AG04449 (cell line): ENCODE measurements at regions not wholly inside any gene's neighbourhood (a gene's known extent, or its start where the extent isn't known, plus 50 kb on each side); places are given as distances from the start of the nearest gene placed in this dataset.

Experiments used
- CTCF ChIA-PET: fragments of 350-600 bp; formaldehyde crosslinking; extraction: SDS; loops from one replicate; lab custom pipeline; 2021; ENCODE audit warnings: antibody characterized with exemption; lab: Yijun Ruan, JAX
- POLR2A ChIA-PET: fragments of 400-600, 350-600 bp; formaldehyde crosslinking; extraction: SDS; loops from one replicate; lab custom pipeline; 2020; ENCODE audit warnings: antibody characterized with exemption, inconsistent platforms; lab: Yijun Ruan, JAX
- DNase-seq: peaks from one replicate; pipeline ENCODE4 v3.0.0-alpha.2; 2010; ENCODE audit warnings: low read depth, low spot score
- H3K4me3 ChIP-seq: 2 replicates; pipeline ENCODE4 v1.5.1; 2011; ENCODE audit warnings: low read depth, mild to moderate bottlenecking, control low read depth, low read length
- TF ChIP-seq, protein P1 (sequence below): IDR thresholded peaks from one replicate; pipeline ENCODE4 v1.5.1; 2011; ENCODE audit warnings: mild to moderate bottlenecking, moderate library complexity, low read length, control low read depth, inconsistent platforms; ENCODE audit not compliant: insufficient read depth; ENCODE audit errors: missing control alignments

DNA sequence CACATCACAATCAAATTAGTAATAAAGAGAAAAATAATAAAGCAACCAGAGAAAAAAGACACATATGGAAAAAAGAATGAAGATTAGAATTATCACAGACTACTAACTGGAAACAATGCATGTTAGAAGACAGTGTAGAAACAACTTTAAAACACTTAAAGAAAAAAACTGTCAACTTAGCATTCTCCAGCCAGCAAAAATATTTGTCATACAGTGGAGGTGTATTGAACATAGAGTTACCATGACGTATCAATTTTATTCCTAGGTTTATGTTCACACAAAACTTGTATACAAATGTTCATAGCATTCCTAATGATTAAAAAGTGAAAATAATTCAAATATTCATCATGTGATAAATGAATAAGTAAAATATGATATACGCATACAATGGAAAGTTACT lies 61.5 kb upstream of the ADAM23 start:
- DNase-seq: no peak
- POLR2A ChIA-PET: no interaction called here
- CTCF ChIA-PET: interaction anchor here (1.9 kb wide), 1 partner anchor 10 kb away, joined by 4 read pairs; no protein-coding TSS in a partner anchor
- no peak overlapping the region for H3K4me3 ChIP-seq
- TF ChIP-seq, protein P1, sequence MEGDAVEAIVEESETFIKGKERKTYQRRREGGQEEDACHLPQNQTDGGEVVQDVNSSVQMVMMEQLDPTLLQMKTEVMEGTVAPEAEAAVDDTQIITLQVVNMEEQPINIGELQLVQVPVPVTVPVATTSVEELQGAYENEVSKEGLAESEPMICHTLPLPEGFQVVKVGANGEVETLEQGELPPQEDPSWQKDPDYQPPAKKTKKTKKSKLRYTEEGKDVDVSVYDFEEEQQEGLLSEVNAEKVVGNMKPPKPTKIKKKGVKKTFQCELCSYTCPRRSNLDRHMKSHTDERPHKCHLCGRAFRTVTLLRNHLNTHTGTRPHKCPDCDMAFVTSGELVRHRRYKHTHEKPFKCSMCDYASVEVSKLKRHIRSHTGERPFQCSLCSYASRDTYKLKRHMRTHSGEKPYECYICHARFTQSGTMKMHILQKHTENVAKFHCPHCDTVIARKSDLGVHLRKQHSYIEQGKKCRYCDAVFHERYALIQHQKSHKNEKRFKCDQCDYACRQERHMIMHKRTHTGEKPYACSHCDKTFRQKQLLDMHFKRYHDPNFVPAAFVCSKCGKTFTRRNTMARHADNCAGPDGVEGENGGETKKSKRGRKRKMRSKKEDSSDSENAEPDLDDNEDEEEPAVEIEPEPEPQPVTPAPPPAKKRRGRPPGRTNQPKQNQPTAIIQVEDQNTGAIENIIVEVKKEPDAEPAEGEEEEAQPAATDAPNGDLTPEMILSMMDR: no peak

DNA sequence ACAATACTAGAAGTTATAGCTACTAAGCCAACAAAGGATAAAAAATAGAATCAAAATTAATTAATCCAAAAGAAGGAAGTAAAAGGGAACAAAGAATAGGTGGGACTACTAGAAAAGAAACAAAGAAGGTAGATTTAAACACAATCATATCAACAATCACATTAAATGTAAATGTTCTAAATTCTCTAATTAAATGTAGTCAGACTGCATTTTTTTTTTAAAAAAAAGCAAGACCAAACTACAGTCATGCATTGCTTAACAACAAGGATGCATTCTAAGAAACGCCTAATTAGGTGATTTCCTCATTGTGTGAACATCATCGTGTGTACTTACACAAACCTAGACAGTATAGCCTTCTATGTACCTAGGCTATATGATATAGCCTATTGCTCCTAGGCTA lies 59.7 kb upstream of the ADAM23 start:
- DNase-seq: no peak
- TF ChIP-seq, protein P1: no peak
- CTCF ChIA-PET: interaction anchor here (1.9 kb wide), 1 partner anchor 8 kb away, joined by 4 read pairs; no protein-coding TSS in a partner anchor
- POLR2A ChIA-PET: no interaction called here
- H3K4me3 ChIP-seq: no peak overlapping the region

DNA sequence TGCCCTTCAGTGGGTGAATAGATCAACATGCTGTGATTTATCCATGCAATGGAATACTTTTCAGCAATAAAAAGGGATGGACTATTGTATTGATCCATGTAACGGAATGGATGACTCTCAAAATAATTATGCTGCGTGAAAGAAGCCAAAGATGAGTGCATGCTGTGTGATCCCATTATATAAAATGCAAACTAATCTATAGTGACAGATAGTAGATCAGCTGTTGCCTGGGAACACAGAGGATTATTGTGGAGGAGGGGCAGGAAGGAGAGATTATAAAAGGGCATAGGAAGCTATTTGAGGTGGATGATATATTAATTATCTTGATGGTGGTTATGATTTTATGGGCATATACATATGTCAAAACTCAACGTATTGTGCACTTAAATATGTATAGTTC lies 55.5 kb upstream of the ADAM23 start:
- TF ChIP-seq, protein P1: no peak
- no peak for DNase-seq
- H3K4me3 ChIP-seq: no peak overlapping the region
- CTCF ChIA-PET: no interaction called here
- POLR2A ChIA-PET: no interaction called here

DNA sequence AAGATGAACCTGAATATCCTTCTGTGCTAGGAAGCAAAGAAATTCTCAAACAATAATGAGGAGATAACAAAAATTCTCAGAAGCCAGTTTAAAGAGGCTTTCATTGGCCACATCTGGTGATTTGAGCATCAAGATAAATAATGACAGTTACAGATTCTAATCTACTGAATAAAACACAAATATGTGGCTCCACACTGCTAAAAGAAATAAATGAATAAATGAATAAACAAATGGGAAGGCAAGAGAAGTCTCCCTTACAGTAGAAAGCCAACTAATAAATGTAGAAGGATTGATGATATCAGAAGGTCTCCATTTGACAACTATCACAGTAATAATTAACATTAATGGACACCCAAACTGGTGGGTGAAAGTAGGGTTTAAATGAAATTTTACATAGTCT lies 54.6 kb upstream of the ADAM23 start:
- no peak overlapping the region for H3K4me3 ChIP-seq
- ChIA-PET POLR2A (no interaction called here), CTCF (no interaction called here)
- no peak for DNase-seq
- TF ChIP-seq, protein P1: no peak

DNA sequence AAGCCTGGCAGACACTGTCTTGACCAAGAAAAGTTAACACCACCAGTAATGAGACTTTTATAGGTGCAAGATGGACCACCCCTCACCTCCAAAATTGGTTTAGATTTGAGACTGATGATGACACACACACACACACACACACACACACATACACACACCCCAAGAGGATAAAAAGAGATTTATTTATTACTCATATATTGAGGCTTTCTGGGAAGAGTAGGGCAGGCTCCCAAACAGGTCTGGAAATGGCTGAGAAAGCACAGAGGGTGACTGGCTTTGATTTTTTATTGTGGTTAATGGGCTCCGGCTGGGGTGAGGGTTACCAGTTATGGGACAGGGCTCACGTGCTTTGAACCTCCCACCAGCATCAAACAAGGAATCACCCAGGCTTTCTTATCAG lies 54.2 kb upstream of the ADAM23 start:
- POLR2A ChIA-PET: no interaction called here
- TF ChIP-seq, protein P1: no peak
- no peak overlapping the region for H3K4me3 ChIP-seq
- CTCF ChIA-PET: interaction anchor here (4.9 kb wide), 1 partner anchor 169 kb away, joined by 45 read pairs; no protein-coding TSS in a partner anchor
- no peak for DNase-seq

DNA sequence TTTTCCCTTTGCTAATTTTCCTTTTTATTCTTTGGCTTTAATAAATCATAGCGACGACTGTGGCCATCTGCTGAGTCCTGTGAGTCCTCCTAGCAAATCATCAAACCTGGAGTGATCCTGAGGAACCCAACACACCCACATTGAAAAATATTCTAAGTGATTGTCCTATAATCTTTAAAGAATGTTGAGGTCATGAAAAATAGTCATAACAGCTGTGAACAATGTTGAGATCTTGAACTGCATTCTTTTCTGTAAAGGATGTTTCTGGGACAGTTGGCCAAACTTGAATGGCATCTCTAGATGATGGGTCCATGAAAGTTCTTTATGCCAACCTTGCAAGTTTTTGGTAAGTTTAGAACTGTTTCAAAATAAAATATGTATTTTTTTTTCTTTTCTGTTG lies 53.2 kb upstream of the ADAM23 start:
- TF ChIP-seq, protein P1: no peak
- ChIA-PET POLR2A (no interaction called here), CTCF (interaction anchor here (1.6 to 4.9 kb wide), 2 partner anchors 168 to 392 kb away, joined by 4 to 45 read pairs; no protein-coding TSS in a partner anchor)
- H3K4me3 ChIP-seq: no peak overlapping the region
- no peak for DNase-seq
